Stimulated activated naive CD8-positive, alpha-beta T cell treated with anti-CD3 and anti-CD28 coated beads, Interleukin-15, amount 100 ng/mL, for 72 hours (primary cell): ENCODE measurements at regions not wholly inside any gene's neighbourhood (a gene's known extent, or its start where the extent isn't known, plus 50 kb on each side); places are given as distances from the start of the nearest gene placed in this dataset.

Experiments used
- ATAC-seq: fragments of 150-1000 bp; cut with Tn5 transposase; 2 replicates; pipeline ENCODE4 v1.10.0; 2021; ENCODE audit warnings: mild to moderate bottlenecking, moderate library complexity
- DNase-seq, 2 donors: peaks; one replicate each; pipeline ENCODE4 v3.0.0; 2021 to 2022
- H3K27ac Mint-ChIP-seq, 2 donors: one replicate each; pipeline ENCODE4 v1.8.0; 2022; ENCODE audit warnings: mild to moderate bottlenecking in 2 of 2, mixed read lengths in 2 of 2, moderate library complexity in 2 of 2
- H3K27me3 Mint-ChIP-seq: one replicate; pipeline ENCODE4 v1.8.0; 2022; ENCODE audit warnings: mixed read lengths
- H3K4me1 Mint-ChIP-seq: one replicate; pipeline ENCODE4 v1.8.0; 2022; ENCODE audit warnings: mild to moderate bottlenecking, mixed read lengths
- H3K4me3 Mint-ChIP-seq, 2 donors: one replicate each; pipeline ENCODE4 v1.8.0; 2022; ENCODE audit warnings: mild to moderate bottlenecking in 2 of 2, mixed read lengths in 2 of 2, moderate library complexity in 1 of 2
- H3K9me3 Mint-ChIP-seq, 2 donors: one replicate each; pipeline ENCODE4 v1.8.0; 2022; ENCODE audit warnings: mixed read lengths in 2 of 2

DNA sequence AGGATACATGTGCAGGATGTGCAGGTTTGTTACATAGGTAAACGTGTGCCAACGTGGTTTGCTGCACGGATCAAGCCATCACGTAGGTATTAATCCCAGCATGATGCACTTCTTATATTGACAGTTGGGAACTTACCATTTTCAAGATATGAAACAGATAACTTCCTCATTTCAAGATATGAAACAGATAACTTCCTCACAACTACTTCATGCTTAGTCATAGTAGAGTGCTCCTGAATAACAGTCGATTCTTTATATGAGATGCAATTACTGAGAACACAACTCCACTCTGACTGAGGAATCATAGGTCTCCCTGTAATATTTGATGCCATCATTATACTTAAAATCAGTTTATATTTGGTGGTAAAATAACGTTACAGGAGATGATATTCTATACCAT is 1124.3 kb downstream of the AMY1C start:
- H3K9me3 Mint-ChIP-seq: no peaks in the 10 kb centered on the region
- no peak overlapping the region for H3K4me3 Mint-ChIP-seq
- no peak overlapping the region for H3K27ac Mint-ChIP-seq
- DNase-seq (no peak), ATAC-seq (no peak)
- no peaks in the 10 kb centered on the region for H3K27me3 Mint-ChIP-seq
- no peaks in the 10 kb centered on the region for H3K4me1 Mint-ChIP-seq

GRCh38 chr1:104878203-104878909 is 1128.7 kb downstream of the AMY1C start:
- H3K4me1 Mint-ChIP-seq: no peaks in the 10 kb centered on the region
- H3K27me3 Mint-ChIP-seq: no peaks in the 10 kb centered on the region
- DNase-seq (no peak), ATAC-seq (no peak)
- H3K4me3 Mint-ChIP-seq: no peak overlapping the region
- no peaks in the 10 kb centered on the region for H3K9me3 Mint-ChIP-seq
- no peak overlapping the region for H3K27ac Mint-ChIP-seq

- DNase-seq: no peak
- Mint-ChIP-seq H3K9me3 (peaks cover 0 to 1% of the 10 kb centered on the region in 2 donors), H3K27ac (no peak overlapping the region), H3K27me3 (no peaks in the 10 kb centered on the region), H3K4me3 (no peak overlapping the region), H3K4me1 (no peaks in the 10 kb centered on the region)
- ATAC-seq: no peak
Measured at GRCh38 chr1:104884939-104885338, 1135.2 kb downstream of the AMY1C start.

DNA sequence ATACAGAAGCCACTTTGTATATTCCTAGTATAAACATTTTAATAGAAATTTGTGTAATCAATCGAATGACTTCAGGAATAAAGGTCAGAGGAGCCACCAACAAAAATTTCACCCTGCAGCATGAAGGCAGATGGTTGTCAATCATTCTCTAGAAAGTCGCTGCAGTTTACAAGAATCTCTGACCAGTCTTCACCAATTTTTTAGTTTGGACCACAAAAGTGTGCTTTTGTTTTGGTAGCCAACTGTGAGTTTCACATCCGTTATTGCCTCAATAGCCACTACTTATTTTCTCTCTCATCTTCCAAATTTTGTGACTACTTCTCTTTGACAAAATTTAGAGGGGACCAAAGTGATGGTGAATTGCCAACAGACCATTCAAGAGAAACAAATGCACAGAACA is 1155.6 kb downstream of the AMY1C start:
- peaks cover 11 to 18% of the 10 kb centered on the region in 2 donors for H3K9me3 Mint-ChIP-seq
- DNase-seq (no peak), ATAC-seq (no peak)
- no peak overlapping the region for H3K4me3 Mint-ChIP-seq
- H3K27me3 Mint-ChIP-seq: no peaks in the 10 kb centered on the region
- H3K27ac Mint-ChIP-seq: peak overlapping the region in 1 of 2 donors; percentile 49
- no peaks in the 10 kb centered on the region for H3K4me1 Mint-ChIP-seq

DNA sequence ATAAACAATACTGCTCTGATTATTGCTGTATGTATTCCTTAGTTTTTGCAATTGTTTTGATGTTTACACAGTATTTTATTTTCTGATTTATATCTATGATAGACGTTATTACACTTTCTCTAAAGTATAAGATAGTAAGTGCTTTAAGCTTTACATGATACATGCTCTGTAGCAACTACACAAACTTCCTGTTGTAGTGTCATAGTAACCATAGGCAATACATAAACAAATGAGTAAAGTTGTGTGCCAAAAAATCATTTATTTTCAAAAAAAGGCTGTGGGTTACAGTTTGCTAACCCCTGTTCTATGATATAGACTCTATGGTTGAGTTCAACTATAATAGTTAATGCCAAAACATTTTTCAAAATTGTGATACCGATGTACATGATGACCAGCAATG is 1156.4 kb downstream of the AMY1C start:
- ATAC-seq (no peak), DNase-seq (no peak)
- H3K4me1 Mint-ChIP-seq: no peaks in the 10 kb centered on the region
- no peak overlapping the region for H3K27ac Mint-ChIP-seq
- peaks cover 11 to 22% of the 10 kb centered on the region in 2 donors for H3K9me3 Mint-ChIP-seq
- H3K27me3 Mint-ChIP-seq: no peaks in the 10 kb centered on the region
- H3K4me3 Mint-ChIP-seq: no peak overlapping the region

GRCh38 chr1:104919188-104919587 is 1169.5 kb downstream of the AMY1C start:
- Mint-ChIP-seq H3K27me3 (no peaks in the 10 kb centered on the region), H3K4me1 (no peaks in the 10 kb centered on the region), H3K9me3 (peaks cover 23 to 44% of the 10 kb centered on the region in 2 donors), H3K27ac (no peak overlapping the region), H3K4me3 (no peak overlapping the region)
- ATAC-seq (no peak), DNase-seq (no peak)

GRCh38 chr1:104921525-104921924 is 1171.8 kb downstream of the AMY1C start:
- no peak for ATAC-seq
- Mint-ChIP-seq H3K4me1 (no peaks in the 10 kb centered on the region), H3K9me3 (peaks cover 28 to 51% of the 10 kb centered on the region in 2 donors), H3K27ac (no peak overlapping the region), H3K4me3 (no peak overlapping the region), H3K27me3 (no peaks in the 10 kb centered on the region)
- no peak for DNase-seq

- no peaks in the 10 kb centered on the region for H3K4me1 Mint-ChIP-seq
- no peak overlapping the region for H3K4me3 Mint-ChIP-seq
- DNase-seq (no peak), ATAC-seq (no peak)
- H3K9me3 Mint-ChIP-seq: peaks cover 25 to 36% of the 10 kb centered on the region in 2 donors
- H3K27ac Mint-ChIP-seq: no peak overlapping the region
- no peaks in the 10 kb centered on the region for H3K27me3 Mint-ChIP-seq
Measured at GRCh38 chr1:104923075-104923474, 1173.4 kb downstream of the AMY1C start.

DNA sequence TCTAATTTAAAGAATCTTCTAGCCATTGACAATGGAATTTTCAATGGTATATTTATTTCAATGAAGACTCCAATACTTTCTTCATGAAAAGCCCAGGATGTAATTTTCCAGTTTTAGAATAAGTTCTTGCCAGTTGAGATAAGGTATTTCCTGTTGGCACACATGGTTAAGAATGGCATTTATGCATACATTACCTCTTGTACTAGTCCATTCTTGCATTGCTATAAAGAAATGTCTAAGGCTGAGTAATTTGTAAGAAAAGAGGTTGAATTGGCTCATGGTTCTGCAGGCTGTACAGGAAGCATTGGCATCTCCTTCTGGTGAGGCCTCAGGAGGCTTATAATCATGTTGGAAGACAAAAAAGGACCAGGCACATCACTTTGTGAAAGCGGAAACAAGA is 1179.6 kb downstream of the AMY1C start:
- H3K9me3 Mint-ChIP-seq: peaks cover 8 to 21% of the 10 kb centered on the region in 2 donors
- no peak overlapping the region for H3K4me3 Mint-ChIP-seq
- H3K27ac Mint-ChIP-seq: no peak overlapping the region
- no peak for DNase-seq
- no peaks in the 10 kb centered on the region for H3K4me1 Mint-ChIP-seq
- ATAC-seq: no peak
- H3K27me3 Mint-ChIP-seq: no peaks in the 10 kb centered on the region

DNA sequence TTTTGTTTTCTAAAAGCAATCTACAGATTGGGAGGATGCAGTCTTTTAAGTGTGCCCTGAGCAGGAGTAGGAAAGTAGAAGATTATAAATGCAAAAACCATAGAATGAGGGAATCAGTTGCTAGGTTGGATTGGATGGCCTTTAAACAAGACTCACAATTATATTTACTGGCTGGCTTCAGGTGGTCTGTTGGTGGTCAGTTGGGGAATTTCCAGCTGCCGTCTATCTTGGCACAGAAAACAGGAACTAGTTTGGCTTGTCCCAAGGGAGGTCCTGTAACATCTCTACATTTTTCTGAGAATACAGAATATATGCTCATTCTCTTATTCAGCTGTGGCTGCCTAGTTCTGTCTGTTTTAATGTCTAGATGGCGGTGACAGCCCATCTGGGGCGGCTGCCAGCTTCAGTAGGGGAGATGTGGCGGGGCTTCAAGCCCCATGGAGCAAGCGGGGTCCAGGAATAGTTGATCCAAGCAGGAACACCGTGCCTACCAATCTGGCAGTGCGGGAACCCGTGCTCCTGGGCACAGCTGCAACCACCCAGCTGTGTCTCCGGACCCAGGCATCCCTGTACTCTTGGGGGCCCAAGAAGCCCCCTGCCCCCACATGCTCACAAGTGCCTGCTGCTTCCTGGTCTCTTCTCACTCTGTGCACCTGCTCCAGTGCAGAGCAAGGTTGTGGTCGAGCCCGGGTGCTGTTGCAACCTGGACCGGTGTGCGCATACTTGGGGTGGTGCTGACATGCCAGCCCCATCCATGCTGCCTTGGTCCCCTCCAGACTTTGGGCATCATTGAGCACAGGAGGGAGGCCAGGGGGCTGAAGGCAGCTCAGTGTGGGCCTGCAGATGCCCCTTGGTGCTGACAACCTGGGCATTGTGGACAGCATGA is 1182.6 kb downstream of the AMY1C start:
- no peaks in the 10 kb centered on the region for H3K27me3 Mint-ChIP-seq
- H3K27ac Mint-ChIP-seq: no peak overlapping the region
- peaks cover 0 to 16% of the 10 kb centered on the region in 2 donors for H3K9me3 Mint-ChIP-seq
- DNase-seq (no peak), ATAC-seq (no peak)
- H3K4me1 Mint-ChIP-seq: no peaks in the 10 kb centered on the region
- no peak overlapping the region for H3K4me3 Mint-ChIP-seq

DNA sequence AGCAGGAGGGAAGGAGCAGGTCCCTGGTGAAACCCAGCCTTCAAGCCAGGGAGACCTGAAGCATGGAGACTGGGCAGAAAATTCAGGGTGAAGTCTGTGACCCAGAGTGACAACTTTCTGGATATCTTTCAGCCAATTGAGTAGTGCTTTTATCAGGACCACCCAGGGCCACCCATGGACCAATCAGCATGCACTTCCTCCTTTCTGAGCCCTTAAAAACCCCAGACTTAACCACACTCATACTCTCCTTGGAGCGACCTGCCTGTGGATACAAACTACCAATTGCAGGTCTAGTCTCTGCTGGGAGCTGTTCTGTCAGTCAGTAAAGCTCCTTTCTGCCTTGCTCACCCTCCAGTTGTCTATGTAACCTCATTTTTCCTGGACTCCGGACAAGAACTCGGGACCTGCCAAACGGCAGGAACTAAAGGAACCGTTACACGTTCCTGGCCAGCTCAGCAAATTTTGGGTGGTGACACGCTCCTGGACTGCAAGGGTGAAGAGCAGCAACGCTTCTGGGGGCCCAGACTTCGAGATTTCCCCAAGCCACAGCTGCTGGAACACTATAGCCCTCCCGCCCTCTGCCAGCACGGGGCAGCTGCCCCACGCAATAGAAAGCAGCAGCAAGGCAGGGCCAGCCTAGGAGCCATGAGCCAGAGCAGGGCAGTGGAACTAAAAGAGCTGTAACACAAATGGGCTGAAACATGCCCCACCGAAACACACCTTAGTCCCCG is 1183.4 kb downstream of the AMY1C start:
- no peak for ATAC-seq
- Mint-ChIP-seq H3K27me3 (no peaks in the 10 kb centered on the region), H3K9me3 (peaks cover 3 to 13% of the 10 kb centered on the region in 2 donors), H3K4me1 (no peaks in the 10 kb centered on the region), H3K4me3 (no peak overlapping the region), H3K27ac (no peak overlapping the region)
- DNase-seq: no peak

DNA sequence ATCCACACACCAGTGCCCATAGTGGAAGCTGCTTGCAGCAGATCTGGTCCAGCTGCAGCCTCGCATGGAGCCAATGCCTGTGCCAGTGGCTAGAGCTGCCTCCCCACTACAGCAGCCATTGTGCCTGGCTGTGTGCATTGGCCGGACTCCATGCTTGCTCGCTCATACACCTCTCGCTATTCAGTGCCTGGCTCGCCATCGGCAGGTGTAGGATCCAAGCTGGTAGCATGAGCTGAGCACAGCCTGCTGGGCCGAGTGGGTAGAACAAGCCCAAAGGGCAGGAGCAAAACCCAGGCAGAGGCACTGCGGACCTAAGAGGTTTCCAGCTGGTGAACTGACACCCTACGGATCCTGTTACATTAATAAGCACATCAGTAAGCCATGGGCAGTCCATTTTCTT is 1184.1 kb downstream of the AMY1C start:
- ATAC-seq: no peak

DNA sequence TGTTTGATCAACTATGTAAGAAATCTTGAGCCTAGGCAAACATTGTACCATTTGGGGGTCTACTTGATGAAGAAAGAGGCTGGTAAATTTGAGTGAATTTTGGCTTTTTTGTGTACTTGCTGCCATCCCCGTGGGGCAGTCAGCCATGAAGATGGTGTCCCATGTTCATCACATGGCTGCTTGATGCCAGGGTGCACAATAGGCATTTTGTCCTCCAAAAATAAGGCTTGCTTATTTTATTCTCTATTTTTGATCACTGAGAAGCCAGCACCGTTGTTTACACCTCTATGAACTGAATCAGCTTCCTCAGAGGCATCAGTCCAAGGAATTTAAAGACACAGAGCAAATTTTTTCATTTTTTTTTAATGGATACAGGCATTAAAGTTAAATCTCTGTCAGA is 1195.7 kb downstream of the AMY1C start:
- no peak for ATAC-seq
- Mint-ChIP-seq H3K4me3 (no peak overlapping the region), H3K27ac (no peak overlapping the region), H3K4me1 (no peaks in the 10 kb centered on the region), H3K9me3 (peaks cover 5 to 16% of the 10 kb centered on the region in 2 donors), H3K27me3 (no peaks in the 10 kb centered on the region)
- DNase-seq: no peak

More for the DNA sequence above, 1184.1 kb downstream of the AMY1C start:
- Mint-ChIP-seq H3K27me3 (no peaks in the 10 kb centered on the region), H3K4me3 (no peak overlapping the region), H3K4me1 (no peaks in the 10 kb centered on the region), H3K9me3 (peaks cover 11 to 13% of the 10 kb centered on the region in 2 donors), H3K27ac (no peak overlapping the region)
- DNase-seq: no peak

- H3K27ac Mint-ChIP-seq: no peak overlapping the region
- peaks cover 5 to 16% of the 10 kb centered on the region in 2 donors for H3K9me3 Mint-ChIP-seq
- ATAC-seq (no peak), DNase-seq (no peak)
- H3K4me1 Mint-ChIP-seq: no peaks in the 10 kb centered on the region
- H3K4me3 Mint-ChIP-seq: no peak overlapping the region
- H3K27me3 Mint-ChIP-seq: no peaks in the 10 kb centered on the region
Measured at GRCh38 chr1:104946558-104947210, 1197.0 kb downstream of the AMY1C start.

DNA sequence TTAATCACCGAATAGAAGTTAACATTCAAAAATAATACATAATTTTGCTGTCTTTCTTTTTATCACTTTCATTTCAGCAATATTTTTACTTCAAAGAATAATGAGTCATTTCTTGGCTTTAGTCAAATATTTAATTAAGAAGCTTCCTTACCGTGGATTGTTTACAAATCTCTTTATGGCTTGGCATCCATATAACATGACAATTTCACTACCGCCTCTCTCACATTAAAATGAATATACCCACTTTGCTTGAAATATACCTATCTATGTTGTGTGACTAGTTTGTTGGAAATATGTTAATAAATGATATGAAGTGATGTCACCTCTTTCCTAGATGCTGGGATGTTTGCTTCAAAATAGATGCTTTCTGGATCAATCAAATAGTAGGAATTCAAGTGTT is 1203.9 kb downstream of the AMY1C start:
- H3K27ac Mint-ChIP-seq: no peak overlapping the region
- DNase-seq (no peak), ATAC-seq (no peak)
- H3K4me3 Mint-ChIP-seq: no peak overlapping the region
- H3K4me1 Mint-ChIP-seq: no peaks in the 10 kb centered on the region
- H3K27me3 Mint-ChIP-seq: no peaks in the 10 kb centered on the region
- H3K9me3 Mint-ChIP-seq: peaks cover 0 to 9% of the 10 kb centered on the region in 2 donors
